ENCODE measurements at regions not wholly inside any gene's neighbourhood (a gene's known extent, or its start where the extent isn't known, plus 50 kb on each side); places are given as distances from the start of the nearest gene placed in this dataset.

DNA sequence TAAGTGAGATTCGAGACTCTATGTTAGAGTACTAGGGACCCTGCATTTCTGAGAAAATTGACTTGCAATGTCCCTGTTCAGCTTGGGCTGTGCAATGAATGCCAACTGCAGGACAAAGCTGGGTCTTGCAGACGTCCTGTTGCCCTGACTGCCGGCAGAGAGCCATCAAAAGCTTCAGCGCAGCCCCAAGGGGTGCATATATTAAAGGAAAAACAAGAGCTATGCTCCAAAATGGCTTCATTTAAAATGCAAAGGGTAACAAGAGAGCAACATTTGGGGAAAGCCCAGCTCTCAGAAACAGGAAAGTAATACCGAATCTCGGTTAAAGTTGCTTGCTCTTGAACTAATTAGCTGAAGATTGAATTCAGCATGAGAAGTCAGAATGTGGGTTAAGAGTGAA is 110.9 kb upstream of the PNPT1 start:
- TF ChIP-seq, protein P1, sequence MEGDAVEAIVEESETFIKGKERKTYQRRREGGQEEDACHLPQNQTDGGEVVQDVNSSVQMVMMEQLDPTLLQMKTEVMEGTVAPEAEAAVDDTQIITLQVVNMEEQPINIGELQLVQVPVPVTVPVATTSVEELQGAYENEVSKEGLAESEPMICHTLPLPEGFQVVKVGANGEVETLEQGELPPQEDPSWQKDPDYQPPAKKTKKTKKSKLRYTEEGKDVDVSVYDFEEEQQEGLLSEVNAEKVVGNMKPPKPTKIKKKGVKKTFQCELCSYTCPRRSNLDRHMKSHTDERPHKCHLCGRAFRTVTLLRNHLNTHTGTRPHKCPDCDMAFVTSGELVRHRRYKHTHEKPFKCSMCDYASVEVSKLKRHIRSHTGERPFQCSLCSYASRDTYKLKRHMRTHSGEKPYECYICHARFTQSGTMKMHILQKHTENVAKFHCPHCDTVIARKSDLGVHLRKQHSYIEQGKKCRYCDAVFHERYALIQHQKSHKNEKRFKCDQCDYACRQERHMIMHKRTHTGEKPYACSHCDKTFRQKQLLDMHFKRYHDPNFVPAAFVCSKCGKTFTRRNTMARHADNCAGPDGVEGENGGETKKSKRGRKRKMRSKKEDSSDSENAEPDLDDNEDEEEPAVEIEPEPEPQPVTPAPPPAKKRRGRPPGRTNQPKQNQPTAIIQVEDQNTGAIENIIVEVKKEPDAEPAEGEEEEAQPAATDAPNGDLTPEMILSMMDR (IDR thresholded peaks at IDR 0.05): no peak
- no peak for TF ChIP-seq POLR2A (IDR thresholded peaks at IDR 0.05)

Data from testis (tissue), 2 donors.